ENCODE measurements at regions not wholly inside any gene's neighbourhood (a gene's known extent, or its start where the extent isn't known, plus 50 kb on each side); places are given as distances from the start of the nearest gene placed in this dataset.

GRCh38 chr6:50921968-50922367 is 103.3 kb downstream of the TFAP2B start:
- Mint-ChIP-seq H3K4me3 (no peak overlapping the region), H3K9me3 (peaks cover 11% of the 10 kb centered on the region), H3K36me3 (ENCODE audit: low read depth) (no peaks in the 10 kb centered on the region), H3K27me3 (no peaks in the 10 kb centered on the region), H3K27ac (no peak overlapping the region), H3K4me1 (ENCODE audit: low read depth) (no peaks in the 10 kb centered on the region)
- DNase-seq (no peak), ATAC-seq (no peak)
- CTCF ChIA-PET, result no interaction called here
- intact Hi-C loops (cut with micrococcal nuclease), result no loop called here
- POLR2A ChIA-PET, result no interaction called here
- no peak for TF ChIP-seq CTCF (IDR thresholded peaks at IDR 0.05)

GRCh38 chr6:50922579-50923525 is 104.2 kb downstream of the TFAP2B start:
- ATAC-seq, result no peak
- ChIA-PET CTCF (no interaction called here), POLR2A (no interaction called here)
- Mint-ChIP-seq H3K9me3 (peaks cover 11% of the 10 kb centered on the region), H3K27ac (no peak overlapping the region), H3K27me3 (no peaks in the 10 kb centered on the region), H3K4me1 (ENCODE audit: low read depth) (no peaks in the 10 kb centered on the region), H3K4me3 (no peak overlapping the region), H3K36me3 (ENCODE audit: low read depth) (no peaks in the 10 kb centered on the region)
- TF ChIP-seq CTCF (IDR thresholded peaks at IDR 0.05), result no peak
- DNase-seq, result no peak
- intact Hi-C loops (cut with micrococcal nuclease), result no loop called here

GRCh38 chr6:50924758-50925157 is 106.1 kb downstream of the TFAP2B start:
- intact Hi-C loops (cut with micrococcal nuclease), result no loop called here

GRCh38 chr6:50925548-50925947 is 106.9 kb downstream of the TFAP2B start:
- Mint-ChIP-seq H3K9me3 (peaks cover 8% of the 10 kb centered on the region), H3K27ac (no peak overlapping the region), H3K4me1 (ENCODE audit: low read depth) (no peaks in the 10 kb centered on the region), H3K36me3 (ENCODE audit: low read depth) (no peaks in the 10 kb centered on the region), H3K4me3 (no peak overlapping the region), H3K27me3 (no peaks in the 10 kb centered on the region)
- TF ChIP-seq CTCF (IDR thresholded peaks at IDR 0.05), result no peak
- DNase-seq, result no peak
- intact Hi-C loops (cut with micrococcal nuclease), result no loop called here
- POLR2A ChIA-PET, result no interaction called here
- CTCF ChIA-PET, result no interaction called here
- no peak for ATAC-seq

More at GRCh38 chr6:50924758-50925157, 106.1 kb downstream of the TFAP2B start:
- no peak overlapping the region for H3K27ac Mint-ChIP-seq
- DNase-seq (no peak), ATAC-seq (no peak)
- no peaks in the 10 kb centered on the region for H3K4me1 Mint-ChIP-seq (ENCODE audit: low read depth)
- no peaks in the 10 kb centered on the region for H3K27me3 Mint-ChIP-seq
- no peak overlapping the region for H3K4me3 Mint-ChIP-seq
- H3K9me3 Mint-ChIP-seq, result peaks cover 9% of the 10 kb centered on the region
- CTCF ChIA-PET, result no interaction called here
- TF ChIP-seq CTCF (IDR thresholded peaks at IDR 0.05), result no peak
- POLR2A ChIA-PET, result no interaction called here
- H3K36me3 Mint-ChIP-seq (ENCODE audit: low read depth), result no peaks in the 10 kb centered on the region

- H3K36me3 Mint-ChIP-seq (ENCODE audit: low read depth), result no peaks in the 10 kb centered on the region
- CTCF ChIA-PET, result no interaction called here
- POLR2A ChIA-PET, result no interaction called here
- DNase-seq (no peak), ATAC-seq (no peak)
- no peak for TF ChIP-seq CTCF (IDR thresholded peaks at IDR 0.05)
- no peaks in the 10 kb centered on the region for H3K27me3 Mint-ChIP-seq
- no peak overlapping the region for H3K27ac Mint-ChIP-seq
- no peak overlapping the region for H3K4me3 Mint-ChIP-seq
- intact Hi-C loops (cut with micrococcal nuclease), result no loop called here
- H3K4me1 Mint-ChIP-seq (ENCODE audit: low read depth), result no peaks in the 10 kb centered on the region
- H3K9me3 Mint-ChIP-seq, result peaks cover 8% of the 10 kb centered on the region
Measured at GRCh38 chr6:50925981-50926380, 107.3 kb downstream of the TFAP2B start.
